ENCODE measurements at regions not wholly inside any gene's neighbourhood (a gene's known extent, or its start where the extent isn't known, plus 50 kb on each side); places are given as distances from the start of the nearest gene placed in this dataset.

GRCh38 chr3:176958560-176958959 is 238.7 kb downstream of the TBL1XR1 start:
- peaks cover 0 to 4% of the 10 kb centered on the region in 2 donors for H3K4me1 ChIP-seq
- intact Hi-C loops (cut with DNase I), result loop anchor here (10.0 kb wide), 1 partner anchor 1426 kb away; no protein-coding TSS in a partner anchor

GRCh38 chr3:176954517-176954916 is 242.8 kb downstream of the TBL1XR1 start:
- peaks cover 0 to 25% of the 10 kb centered on the region in 2 donors for H3K4me1 ChIP-seq
- TF ChIP-seq CTCF (IDR thresholded peaks at IDR 0.05), result no peak
- H3K36me3 ChIP-seq, result no peaks in the 10 kb centered on the region
- DNase-seq (ENCODE audit: low spot score in 2 of 2), result no peak
- H3K27me3 ChIP-seq, result no peaks in the 10 kb centered on the region
- no peaks in the 10 kb centered on the region for H3K9me3 ChIP-seq
- intact Hi-C loops (cut with DNase I), result loop anchor here (10.0 kb wide), 1 partner anchor 1430 kb away; no protein-coding TSS in a partner anchor
- no peak overlapping the region for H3K4me3 ChIP-seq
- H3K27ac ChIP-seq, result no peak overlapping the region

More at GRCh38 chr3:176958560-176958959, 238.7 kb downstream of the TBL1XR1 start:
- no peaks in the 10 kb centered on the region for H3K36me3 ChIP-seq
- no peak overlapping the region for H3K4me3 ChIP-seq
- no peaks in the 10 kb centered on the region for H3K27me3 ChIP-seq
- H3K9me3 ChIP-seq, result no peaks in the 10 kb centered on the region
- TF ChIP-seq CTCF (IDR thresholded peaks at IDR 0.05), result no peak
- no peak overlapping the region for H3K27ac ChIP-seq
- DNase-seq (ENCODE audit: low spot score in 2 of 2), result no peak

GRCh38 chr3:176953106-176954060 is 243.9 kb downstream of the TBL1XR1 start:
- H3K27ac ChIP-seq, result no peak overlapping the region
- no peak for TF ChIP-seq CTCF (IDR thresholded peaks at IDR 0.05)
- no peaks in the 10 kb centered on the region for H3K27me3 ChIP-seq
- no peak for DNase-seq (ENCODE audit: low spot score in 2 of 2)
- intact Hi-C loops (cut with DNase I), result loop anchor here (10.0 kb wide), 1 partner anchor 1431 kb away; no protein-coding TSS in a partner anchor
- no peaks in the 10 kb centered on the region for H3K9me3 ChIP-seq
- no peak overlapping the region for H3K4me3 ChIP-seq
- peaks cover 0 to 25% of the 10 kb centered on the region in 2 donors for H3K4me1 ChIP-seq
- H3K36me3 ChIP-seq, result no peaks in the 10 kb centered on the region

GRCh38 chr3:176951586-176952292 is 245.5 kb downstream of the TBL1XR1 start:
- Histone ChIP-seq H3K27ac (peak overlapping the region; percentile 70 to 76), H3K27me3 (no peaks in the 10 kb centered on the region), H3K4me3 (no peak overlapping the region), H3K9me3 (no peaks in the 10 kb centered on the region), H3K4me1 (peaks cover 0 to 25% of the 10 kb centered on the region in 2 donors), H3K36me3 (no peaks in the 10 kb centered on the region)
- no peak for DNase-seq (ENCODE audit: low spot score in 2 of 2)
- no peak for TF ChIP-seq CTCF (IDR thresholded peaks at IDR 0.05)
- intact Hi-C loops (cut with DNase I), result loop anchor here (10.0 kb wide), 1 partner anchor 1433 kb away; no protein-coding TSS in a partner anchor

GRCh38 chr3:176951144-176951543 is 246.1 kb downstream of the TBL1XR1 start:
- intact Hi-C loops (cut with DNase I), result loop anchor here (10.0 kb wide), 1 partner anchor 1434 kb away; no protein-coding TSS in a partner anchor
- Histone ChIP-seq H3K9me3 (no peaks in the 10 kb centered on the region), H3K27ac (peak overlapping the region; percentile 70 to 76), H3K36me3 (no peaks in the 10 kb centered on the region), H3K27me3 (no peaks in the 10 kb centered on the region), H3K4me1 (peaks cover 0 to 25% of the 10 kb centered on the region in 2 donors), H3K4me3 (no peak overlapping the region)
- DNase-seq (ENCODE audit: low spot score in 2 of 2), result peak; percentile 24 to 86
- no peak for TF ChIP-seq CTCF (IDR thresholded peaks at IDR 0.05)
